Esophagus squamous epithelium (tissue), 5 donors: ENCODE measurements at regions not wholly inside any gene's neighbourhood (a gene's known extent, or its start where the extent isn't known, plus 50 kb on each side); places are given as distances from the start of the nearest gene placed in this dataset.
"Not testable (repeated sequence)": the region's sequence is repeated elsewhere in the genome, so short reads cannot be mapped to it uniquely, and the experiment has no call there.

Source experiments
- DNase-seq: peaks from one replicate; lab custom pipeline; 2025; lab: John Stamatoyannopoulos, UW
- H3K27ac ChIP-seq, 4 donors: fragments of 200-600 bp; sonication (generic); one replicate each; pipeline ENCODE4 v1.5.1; 2016 to 2019; ENCODE audit warnings: mild to moderate bottlenecking in 1 of 4
- H3K27me3 ChIP-seq, 4 donors: fragments of 200-600 bp; sonication (generic); 1 replicate in 3 of 4; 2 replicates in 1 of 4; pipeline versions ENCODE4 v1.5.1 to v1.6.0; 2017 to 2021; ENCODE audit warnings: antibody characterized with exemption in 1 of 4
- H3K36me3 ChIP-seq, 3 donors: fragments of 200-600 bp; sonication (generic); one replicate each; pipeline ENCODE4 v1.5.1; 2016 to 2019
- H3K4me1 ChIP-seq, 3 donors: fragments of 200-600 bp; sonication (generic); one replicate each; pipeline ENCODE4 v1.5.1; 2017 to 2019
- H3K4me3 ChIP-seq, 4 donors: fragments of 200-600 bp; sonication (generic); 1 replicate in 3 of 4; 2 replicates in 1 of 4; pipeline ENCODE4 v1.5.1; 2016 to 2019; ENCODE audit warnings: mild to moderate bottlenecking in 2 of 4, moderate library complexity in 1 of 4
- H3K9me3 ChIP-seq, 3 donors: fragments of 200-600 bp; sonication (generic); one replicate each; pipeline ENCODE4 v1.5.1; 2016 to 2019
- POLR2A ChIP-seq, 4 donors: fragments of 450-650 bp; IDR thresholded peaks; one replicate each; pipeline ENCODE4 v1.6.1; 2017; ENCODE audit warnings: antibody characterized with exemption in 4 of 4, mild to moderate bottlenecking in 4 of 4, moderate library complexity in 3 of 4
- WGBS, 2 donors: methylation state at CpG; one replicate each; pipeline ENCODE4 v1.1.5; 2018; 5-methylcytosine and 5-hydroxymethylcytosine counted together
- intact Hi-C: fragments of 100-400 bp; cut with DNase I; formaldehyde crosslinking; loops from one replicate; pipeline ENCODE4 v1.15.0; 2022
- TF ChIP-seq, protein P1 (sequence below), 6 experiments: fragments of 450-650 bp in 4 of 6; fragments of 200-600 bp in 2 of 6; sonication (generic) in 2 of 6; IDR thresholded peaks; one replicate each; pipeline ENCODE4 v1.5.1; 2016 to 2019; ENCODE audit warnings: antibody characterized with exemption in 6 of 6, mild to moderate bottlenecking in 4 of 6, moderate library complexity in 4 of 6
- donor health status: DM: yes; HTN: yes; CAD: no.

DNA sequence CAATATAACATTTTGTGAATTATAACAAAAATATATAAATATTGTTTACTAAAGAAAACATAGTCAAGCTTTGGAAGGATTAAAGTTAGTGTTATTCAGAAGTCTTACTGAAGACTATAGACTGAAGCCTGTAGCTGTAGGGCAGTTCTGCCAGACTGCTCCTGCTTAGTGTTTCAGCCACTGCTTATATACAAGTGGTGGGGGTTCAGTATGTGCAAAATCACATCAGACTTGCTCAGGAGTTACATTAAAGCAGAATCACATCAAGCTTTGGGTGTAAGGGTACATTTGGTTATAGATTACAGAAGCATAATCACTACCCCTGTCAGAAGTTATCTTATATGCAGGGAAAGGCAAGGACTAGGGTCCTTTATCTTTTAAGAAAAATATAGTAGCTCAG lies 653.8 kb downstream of the ANKRD7 start:
- intact Hi-C loops: no loop called here
- Histone ChIP-seq H3K4me3 (no peak overlapping the region), H3K27ac (no peak overlapping the region), H3K9me3 (no peaks in the 10 kb centered on the region), H3K27me3 (no peaks in the 10 kb centered on the region), H3K4me1 (no peaks in the 10 kb centered on the region), H3K36me3 (no peaks in the 10 kb centered on the region)
- DNase-seq: no peak
- no peak for TF ChIP-seq POLR2A (IDR thresholded peaks at IDR 0.05)
- TF ChIP-seq, protein P1, sequence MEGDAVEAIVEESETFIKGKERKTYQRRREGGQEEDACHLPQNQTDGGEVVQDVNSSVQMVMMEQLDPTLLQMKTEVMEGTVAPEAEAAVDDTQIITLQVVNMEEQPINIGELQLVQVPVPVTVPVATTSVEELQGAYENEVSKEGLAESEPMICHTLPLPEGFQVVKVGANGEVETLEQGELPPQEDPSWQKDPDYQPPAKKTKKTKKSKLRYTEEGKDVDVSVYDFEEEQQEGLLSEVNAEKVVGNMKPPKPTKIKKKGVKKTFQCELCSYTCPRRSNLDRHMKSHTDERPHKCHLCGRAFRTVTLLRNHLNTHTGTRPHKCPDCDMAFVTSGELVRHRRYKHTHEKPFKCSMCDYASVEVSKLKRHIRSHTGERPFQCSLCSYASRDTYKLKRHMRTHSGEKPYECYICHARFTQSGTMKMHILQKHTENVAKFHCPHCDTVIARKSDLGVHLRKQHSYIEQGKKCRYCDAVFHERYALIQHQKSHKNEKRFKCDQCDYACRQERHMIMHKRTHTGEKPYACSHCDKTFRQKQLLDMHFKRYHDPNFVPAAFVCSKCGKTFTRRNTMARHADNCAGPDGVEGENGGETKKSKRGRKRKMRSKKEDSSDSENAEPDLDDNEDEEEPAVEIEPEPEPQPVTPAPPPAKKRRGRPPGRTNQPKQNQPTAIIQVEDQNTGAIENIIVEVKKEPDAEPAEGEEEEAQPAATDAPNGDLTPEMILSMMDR (IDR thresholded peaks at IDR 0.05): no peak

DNA sequence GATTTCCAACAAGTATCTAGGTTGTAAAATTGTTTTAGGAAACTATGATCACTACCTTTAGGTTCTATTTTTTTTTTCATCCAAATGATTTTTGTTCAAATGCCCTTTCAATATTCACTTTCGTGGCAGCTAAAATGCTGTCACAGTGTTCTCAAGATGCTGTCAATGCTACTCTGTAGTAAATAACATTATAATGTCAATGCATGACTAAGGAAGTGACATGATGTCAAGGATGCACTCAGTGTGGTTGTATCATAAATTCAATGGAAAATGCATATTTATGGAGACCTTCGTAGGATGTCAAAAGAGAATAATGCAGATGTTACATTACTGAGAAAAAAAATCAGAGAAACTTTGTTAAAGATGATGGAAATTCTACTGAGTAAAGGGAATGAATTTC lies 673.8 kb downstream of the ANKRD7 start:
- H3K36me3 ChIP-seq: no peaks in the 10 kb centered on the region
- intact Hi-C loops: no loop called here
- TF ChIP-seq POLR2A (IDR thresholded peaks at IDR 0.05): no peak
- TF ChIP-seq, protein P1 (IDR thresholded peaks at IDR 0.05): no peak
- DNase-seq: no peak
- H3K27me3 ChIP-seq: no peaks in the 10 kb centered on the region
- H3K9me3 ChIP-seq: no peaks in the 10 kb centered on the region
- whole genome bisulfite sequencing, 2 donors: 76 to 84% methylated on average over 2 of the region's 2 CpGs
- H3K4me1 ChIP-seq: no peaks in the 10 kb centered on the region
- no peak overlapping the region for H3K27ac ChIP-seq
- H3K4me3 ChIP-seq: no peak overlapping the region

DNA sequence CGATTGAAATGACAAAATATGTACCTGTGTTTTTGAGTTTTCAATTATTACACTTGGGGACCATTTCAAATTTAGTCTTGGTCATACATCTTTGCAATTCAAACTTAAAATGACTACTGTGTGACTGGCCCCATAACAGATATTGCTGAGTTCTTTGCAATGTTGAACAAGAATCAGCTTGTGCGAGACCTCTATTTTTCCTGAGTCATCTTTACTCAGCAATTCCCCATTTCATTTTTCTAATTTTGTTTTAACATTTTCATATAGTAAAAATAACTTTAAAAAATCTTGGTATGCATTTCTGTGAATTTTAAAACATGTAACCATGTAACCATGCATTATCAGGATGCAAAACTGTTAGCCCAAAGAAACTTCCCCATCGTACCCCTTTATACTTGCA lies 678.1 kb downstream of the ANKRD7 start:
- no peak for TF ChIP-seq POLR2A (IDR thresholded peaks at IDR 0.05)
- TF ChIP-seq, protein P1 (IDR thresholded peaks at IDR 0.05): no peak
- no peaks in the 10 kb centered on the region for H3K9me3 ChIP-seq
- no peaks in the 10 kb centered on the region for H3K36me3 ChIP-seq
- WGBS, 2 donors: 77 to 91% methylated on average over 3 of the region's 3 CpGs
- H3K27ac ChIP-seq: no peak overlapping the region
- no peaks in the 10 kb centered on the region for H3K4me1 ChIP-seq
- no peak for DNase-seq
- intact Hi-C loops: no loop called here
- no peak overlapping the region for H3K4me3 ChIP-seq
- H3K27me3 ChIP-seq: no peaks in the 10 kb centered on the region

DNA sequence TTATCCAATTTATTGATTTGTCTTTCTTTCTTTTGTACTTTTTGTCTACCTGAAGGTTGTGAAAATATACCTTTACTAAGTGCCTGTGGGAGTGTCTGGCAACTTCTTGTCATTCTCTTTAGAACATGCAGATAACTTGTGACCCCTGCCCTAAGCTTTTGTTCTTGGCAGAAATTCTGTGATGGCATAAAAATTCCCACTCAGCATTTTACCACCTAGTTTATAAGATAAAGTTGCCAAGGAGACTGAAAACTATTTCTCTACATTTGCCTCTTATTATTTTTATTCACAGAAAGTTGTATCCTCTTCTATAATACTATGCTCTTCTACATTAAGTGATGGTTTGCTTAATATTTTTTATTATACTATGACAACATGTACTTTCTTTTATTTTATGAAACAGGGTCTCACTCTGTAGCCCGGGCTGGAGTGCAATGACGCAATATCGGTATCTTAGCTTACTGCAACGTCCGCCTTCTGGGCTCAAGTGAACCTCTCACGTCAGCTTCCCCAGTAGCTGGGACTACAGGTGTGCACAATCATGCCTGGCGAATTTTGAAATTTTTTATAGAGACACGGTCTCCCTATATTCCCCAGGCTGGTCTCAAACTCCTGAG lies 683.5 kb downstream of the ANKRD7 start:
- TF ChIP-seq POLR2A (IDR thresholded peaks at IDR 0.05): no peak
- TF ChIP-seq, protein P1 (IDR thresholded peaks at IDR 0.05): no peak
- H3K9me3 ChIP-seq: no peaks in the 10 kb centered on the region
- no peaks in the 10 kb centered on the region for H3K27me3 ChIP-seq
- DNase-seq: no peak
- 86 to 90% methylated on average over 8 of the region's 8 CpGs for WGBS, 2 donors
- intact Hi-C loops: no loop called here
- no peaks in the 10 kb centered on the region for H3K36me3 ChIP-seq
- H3K4me1 ChIP-seq: no peaks in the 10 kb centered on the region
- H3K4me3 ChIP-seq: no peak overlapping the region
- H3K27ac ChIP-seq: no peak overlapping the region

DNA sequence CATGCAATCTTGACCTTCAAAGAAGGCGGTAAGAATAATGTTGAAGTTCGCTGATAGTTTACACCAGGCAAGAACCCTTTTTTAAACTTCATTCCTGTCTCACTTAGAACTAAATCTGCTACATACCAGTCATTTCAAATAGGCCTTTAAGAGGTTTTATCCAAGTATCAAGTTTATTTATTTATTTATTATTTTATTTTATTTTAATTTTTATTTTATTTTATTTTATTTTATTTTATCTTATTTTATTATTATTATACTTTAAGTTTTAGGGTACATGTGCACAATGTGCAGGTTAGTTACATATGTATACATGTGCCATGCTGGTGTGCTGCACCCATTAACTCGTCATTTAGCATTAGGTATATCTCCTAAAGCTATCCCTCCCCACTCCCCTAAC lies 691.6 kb downstream of the ANKRD7 start:
- H3K27me3 ChIP-seq, H3K9me3 ChIP-seq, H3K36me3 ChIP-seq, DNase-seq, intact Hi-C loops, H3K4me3 ChIP-seq, H3K27ac ChIP-seq, H3K4me1 ChIP-seq: not testable (repeated sequence)
- WGBS, 2 donors: 86 to 92% methylated on average over 3 of the region's 3 CpGs

DNA sequence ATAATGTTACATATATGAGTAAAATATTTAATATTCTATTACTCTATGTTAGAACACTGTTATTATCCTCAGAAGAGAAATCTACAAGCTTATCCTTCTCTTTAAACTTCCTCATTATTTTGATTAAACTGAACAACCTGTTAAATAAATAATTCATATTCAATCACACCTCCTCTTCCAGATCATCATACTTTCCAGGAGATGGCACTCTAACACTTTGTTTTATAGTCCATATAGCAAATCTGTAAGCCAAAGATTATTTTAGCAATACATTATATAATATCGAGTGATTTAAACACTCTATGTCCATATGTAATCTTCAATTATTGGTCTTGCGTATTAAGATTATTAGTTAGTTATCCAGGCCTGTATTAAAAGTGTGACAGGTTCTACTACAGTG lies 694.1 kb downstream of the ANKRD7 start:
- intact Hi-C loops: no loop called here
- WGBS, 2 donors: 58 to 61% methylated on average over 2 of the region's 2 CpGs
- no peak for DNase-seq
- Histone ChIP-seq H3K27ac (no peak overlapping the region), H3K4me3 (no peak overlapping the region), H3K9me3 (no peaks in the 10 kb centered on the region), H3K27me3 (no peaks in the 10 kb centered on the region), H3K36me3 (no peaks in the 10 kb centered on the region), H3K4me1 (no peaks in the 10 kb centered on the region)
- TF ChIP-seq, protein P1 (IDR thresholded peaks at IDR 0.05): peak in 4 of 6 experiments; percentile 13 to 54 (median 22)
- TF ChIP-seq POLR2A (IDR thresholded peaks at IDR 0.05): no peak
